ENCODE measurements at regions not wholly inside any gene's neighbourhood (a gene's known extent, or its start where the extent isn't known, plus 50 kb on each side); places are given as distances from the start of the nearest gene placed in this dataset.
"Not testable (repeated sequence)": the region's sequence is repeated elsewhere in the genome, so short reads cannot be mapped to it uniquely, and the experiment has no call there.

GRCh38 chr2:2590841-2591541 lies 259.9 kb upstream of the MYT1L start:
- DNase-seq (ENCODE audit: low spot score) = no peak

GRCh38 chr2:2590141-2590540 lies 259.1 kb upstream of the MYT1L start:
- DNase-seq (ENCODE audit: low spot score) = no peak

GRCh38 chr2:2588777-2589176 lies 257.7 kb upstream of the MYT1L start:
- DNase-seq (ENCODE audit: low spot score) = no peak

GRCh38 chr2:2587354-2587753 lies 256.3 kb upstream of the MYT1L start:
- DNase-seq (ENCODE audit: low spot score) = no peak

GRCh38 chr2:2586931-2587330 lies 255.9 kb upstream of the MYT1L start:
- no peak for DNase-seq (ENCODE audit: low spot score)

- no peak for DNase-seq (ENCODE audit: low spot score)
Observed at GRCh38 chr2:2586068-2586776, 255.1 kb upstream of the MYT1L start.

GRCh38 chr2:2582998-2583545 lies 252.0 kb upstream of the MYT1L start:
- no peak for DNase-seq (ENCODE audit: low spot score)

- DNase-seq (ENCODE audit: low spot score) = no peak
Observed at GRCh38 chr2:2581331-2582159, 250.5 kb upstream of the MYT1L start.

GRCh38 chr2:2580841-2581240 lies 249.8 kb upstream of the MYT1L start:
- DNase-seq (ENCODE audit: low spot score) = not testable (repeated sequence)

GRCh38 chr2:2580341-2580740 lies 249.3 kb upstream of the MYT1L start:
- DNase-seq (ENCODE audit: low spot score) = no peak

- DNase-seq (ENCODE audit: low spot score) = no peak
Observed at GRCh38 chr2:2579814-2580213, 248.7 kb upstream of the MYT1L start.

- DNase-seq (ENCODE audit: low spot score) = no peak
Observed at GRCh38 chr2:2577407-2577831, 246.3 kb upstream of the MYT1L start.

GRCh38 chr2:2575870-2576386 lies 244.9 kb upstream of the MYT1L start:
- no peak for DNase-seq (ENCODE audit: low spot score)

- no peak for DNase-seq (ENCODE audit: low spot score)
Observed at GRCh38 chr2:2575181-2575577, 244.1 kb upstream of the MYT1L start.

- DNase-seq (ENCODE audit: low spot score) = no peak
Observed at GRCh38 chr2:2574401-2575180, 243.5 kb upstream of the MYT1L start.

GRCh38 chr2:2573658-2574293 lies 242.7 kb upstream of the MYT1L start:
- DNase-seq (ENCODE audit: low spot score) = no peak

GRCh38 chr2:2573205-2573604 lies 242.1 kb upstream of the MYT1L start:
- DNase-seq (ENCODE audit: low spot score) = no peak

- DNase-seq (ENCODE audit: low spot score) = no peak
Observed at GRCh38 chr2:2572393-2573204, 241.5 kb upstream of the MYT1L start.

GRCh38 chr2:2571301-2572150 lies 240.5 kb upstream of the MYT1L start:
- DNase-seq (ENCODE audit: low spot score) = no peak
